Upper lobe of right lung (tissue), 1 donor: ENCODE measurements at regions not wholly inside any gene's neighbourhood (a gene's known extent, or its start where the extent isn't known, plus 50 kb on each side); places are given as distances from the start of the nearest gene placed in this dataset.

ENCODE experiments used
- ATAC-seq: fragments of 200-7000 bp; cut with Tn5 transposase; one replicate; pipeline ENCODE4 v1.9.1; 2020; ENCODE audit warnings: mild to moderate bottlenecking, moderate library complexity
- DNase-seq: peaks from one replicate; pipeline ENCODE4 v3.0.0-alpha.2; 2020
- H3K27ac ChIP-seq: fragments of 200-600 bp; one replicate; pipeline ENCODE4 v1.8.0; 2022
- H3K27me3 ChIP-seq: fragments of 200-600 bp; one replicate; pipeline ENCODE4 v1.8.0; 2022; ENCODE audit warnings: mild to moderate bottlenecking
- H3K36me3 ChIP-seq: fragments of 200-600 bp; one replicate; pipeline ENCODE4 v1.8.0; 2022
- H3K4me1 ChIP-seq: fragments of 200-600 bp; one replicate; pipeline ENCODE4 v1.8.0; 2022
- H3K4me3 ChIP-seq: fragments of 200-600 bp; one replicate; pipeline ENCODE4 v1.8.0; 2022; ENCODE audit warnings: mild to moderate bottlenecking
- H3K9me3 ChIP-seq: fragments of 200-600 bp; one replicate; pipeline ENCODE4 v1.8.0; 2022
- CTCF ChIP-seq: fragments of 200-600 bp; IDR thresholded peaks from one replicate; pipeline ENCODE4 v1.8.0; 2022; ENCODE audit warnings: antibody characterized with exemption
- intact Hi-C: fragments of 100-400 bp; cut with DNase I; formaldehyde crosslinking; loops from one replicate; pipeline ENCODE4 v1.11.0; 2022
- donor health status: DM: no; HTN: yes; CAD: no; lungs with severe emphysema.

- Histone ChIP-seq H3K27me3 (no peaks in the 10 kb centered on the region), H3K27ac (no peak overlapping the region), H3K4me3 (no peak overlapping the region), H3K36me3 (no peaks in the 10 kb centered on the region), H3K9me3 (no peaks in the 10 kb centered on the region), H3K4me1 (no peaks in the 10 kb centered on the region)
- no peak for TF ChIP-seq CTCF
- intact Hi-C loops, result no loop called here
- DNase-seq (no peak), ATAC-seq (no peak)
Observed at GRCh38 chr11:25777343-25777742, 554.6 kb upstream of the ANO3 start.

- DNase-seq, result no peak
- no peaks in the 10 kb centered on the region for H3K9me3 ChIP-seq
- TF ChIP-seq CTCF, result no peak
- H3K4me3 ChIP-seq, result no peak overlapping the region
- H3K36me3 ChIP-seq, result no peaks in the 10 kb centered on the region
- H3K27ac ChIP-seq, result no peak overlapping the region
- no peaks in the 10 kb centered on the region for H3K27me3 ChIP-seq
- H3K4me1 ChIP-seq, result no peaks in the 10 kb centered on the region
- ATAC-seq, result no peak
- intact Hi-C loops, result no loop called here
Observed at GRCh38 chr11:25779033-25779432, 552.9 kb upstream of the ANO3 start.

GRCh38 chr11:25787416-25787815 lies 544.5 kb upstream of the ANO3 start:
- Histone ChIP-seq H3K36me3 (no peaks in the 10 kb centered on the region), H3K4me3 (no peak overlapping the region), H3K9me3 (no peaks in the 10 kb centered on the region), H3K27ac (no peak overlapping the region), H3K27me3 (no peaks in the 10 kb centered on the region), H3K4me1 (no peaks in the 10 kb centered on the region)
- no peak for DNase-seq
- no peak for TF ChIP-seq CTCF
- intact Hi-C loops, result no loop called here
- ATAC-seq, result no peak

- intact Hi-C loops, result no loop called here
- Histone ChIP-seq H3K36me3 (no peaks in the 10 kb centered on the region), H3K4me1 (no peaks in the 10 kb centered on the region), H3K4me3 (no peak overlapping the region), H3K27ac (no peak overlapping the region), H3K27me3 (no peaks in the 10 kb centered on the region), H3K9me3 (no peaks in the 10 kb centered on the region)
- no peak for DNase-seq
- peak; percentile 29 for ATAC-seq
- TF ChIP-seq CTCF, result no peak
Observed at GRCh38 chr11:25790396-25790795, 541.5 kb upstream of the ANO3 start.

- ATAC-seq (peak; percentile 13), DNase-seq (no peak)
- Histone ChIP-seq H3K9me3 (no peaks in the 10 kb centered on the region), H3K4me3 (no peak overlapping the region), H3K36me3 (no peaks in the 10 kb centered on the region), H3K27ac (no peak overlapping the region), H3K4me1 (no peaks in the 10 kb centered on the region), H3K27me3 (no peaks in the 10 kb centered on the region)
- no peak for TF ChIP-seq CTCF
- intact Hi-C loops, result no loop called here
Observed at GRCh38 chr11:25793637-25794036, 538.3 kb upstream of the ANO3 start.

GRCh38 chr11:25794804-25795203 lies 537.1 kb upstream of the ANO3 start:
- H3K27me3 ChIP-seq, result no peaks in the 10 kb centered on the region
- no peak overlapping the region for H3K4me3 ChIP-seq
- H3K9me3 ChIP-seq, result no peaks in the 10 kb centered on the region
- no peak for DNase-seq
- intact Hi-C loops, result no loop called here
- no peak for TF ChIP-seq CTCF
- no peak for ATAC-seq
- H3K27ac ChIP-seq, result no peak overlapping the region
- no peaks in the 10 kb centered on the region for H3K4me1 ChIP-seq
- H3K36me3 ChIP-seq, result no peaks in the 10 kb centered on the region
